CD4-positive, alpha-beta T cell (primary cell): ENCODE measurements at regions not wholly inside any gene's neighbourhood (a gene's known extent, or its start where the extent isn't known, plus 50 kb on each side); places are given as distances from the start of the nearest gene placed in this dataset.

Experiments
- ATAC-seq: fragments of 200-7000 bp; cut with Tn5 transposase; one replicate; pipeline ENCODE4 v1.10.0; 2022; ENCODE audit warnings: mild to moderate bottlenecking; ENCODE audit not compliant: poor library complexity
- CTCF ChIA-PET: fragments of 350-600 bp; sonication (Branson Sonifier 250); formaldehyde crosslinking; loops from one replicate; lab custom pipeline; 2021; ENCODE audit warnings: antibody characterized with exemption, inconsistent platforms; lab: Charles Lee
- POLR2A ChIA-PET: fragments of 350-600 bp; sonication (Branson Sonifier 250); formaldehyde crosslinking; loops from one replicate; lab custom pipeline; 2021; ENCODE audit warnings: antibody characterized with exemption, inconsistent platforms; lab: Charles Lee
- DNase-seq, 14 experiments: peaks; one replicate each; pipeline ENCODE4 v3.0.0-alpha.2; 2013 to 2020; ENCODE audit warnings: mixed read lengths in 2 of 14
- H3K27ac ChIP-seq, 2 donors: one replicate each; pipeline versions ENCODE4 v1.5.1 to v1.7.0; 2013; ENCODE audit warnings: low read length in 2 of 2, low read depth in 1 of 2, mild to moderate bottlenecking in 1 of 2
- H3K27me3 ChIP-seq, 2 experiments: 1 replicate in 1 of 2; 2 replicates in 1 of 2; pipeline versions ENCODE4 v1.6.1 to v1.7.0; 2013; ENCODE audit warnings: low read length in 2 of 2, control low read depth in 1 of 2, mild to moderate bottlenecking in 1 of 2, moderate library complexity in 1 of 2; ENCODE audit not compliant: insufficient read depth in 2 of 2, control insufficient read depth in 1 of 2
- H3K36me3 ChIP-seq: one replicate; pipeline ENCODE4 v1.6.1; 2013; ENCODE audit warnings: low read length, control low read depth; ENCODE audit not compliant: insufficient read depth
- H3K4me1 ChIP-seq: one replicate; pipeline ENCODE4 v1.6.1; 2013; ENCODE audit warnings: low read length, control low read depth; ENCODE audit not compliant: insufficient read depth
- H3K4me3 ChIP-seq: one replicate; pipeline ENCODE4 v1.5.1; 2013; ENCODE audit warnings: mild to moderate bottlenecking, low read length, moderate library complexity
- H3K9me3 ChIP-seq, 2 experiments: 1 replicate in 1 of 2; 2 replicates in 1 of 2; pipeline versions ENCODE4 v1.6.1 to v1.7.0; 2013; ENCODE audit warnings: low read length in 2 of 2, mild to moderate bottlenecking in 2 of 2, control low read depth in 1 of 2, moderate library complexity in 1 of 2; ENCODE audit not compliant: control insufficient read depth in 1 of 2, insufficient read depth in 1 of 2
- H3K27ac Mint-ChIP-seq: one replicate; pipeline ENCODE4 v1.8.0; 2020; ENCODE audit warnings: mixed read lengths
- H3K27me3 Mint-ChIP-seq: one replicate; pipeline ENCODE4 v1.8.0; 2021; ENCODE audit warnings: mixed read lengths
- H3K36me3 Mint-ChIP-seq: one replicate; pipeline ENCODE4 v1.8.0; 2021; ENCODE audit warnings: low read depth, mixed read lengths
- H3K4me1 Mint-ChIP-seq: one replicate; pipeline ENCODE4 v1.8.0; 2021; ENCODE audit warnings: low read depth, mixed read lengths
- H3K4me3 Mint-ChIP-seq: one replicate; pipeline ENCODE4 v1.8.0; 2020; ENCODE audit warnings: mild to moderate bottlenecking, mixed read lengths
- H3K9me3 Mint-ChIP-seq: one replicate; pipeline ENCODE4 v1.8.0; 2020; ENCODE audit warnings: mixed read lengths
- CTCF ChIP-seq: fragments of 200-600 bp; IDR thresholded peaks from one replicate; pipeline ENCODE4 v1.8.0; 2022; ENCODE audit warnings: antibody characterized with exemption, mild to moderate bottlenecking
- intact Hi-C, 2 experiments: fragments of 100-400 bp; cut with DNase I in 1 of 2; cut with micrococcal nuclease in 1 of 2; formaldehyde crosslinking; loops; one replicate each; pipeline versions ENCODE4 v1.15.1 to v1.9.0; 2023 to 2025; cut with DNase I, micrococcal nuclease

- H3K4me1 ChIP-seq: no peaks in the 10 kb centered on the region
- intact Hi-C loops: no loop called here
- TF ChIP-seq CTCF: no peak
- Mint-ChIP-seq H3K9me3 (peaks cover 8% of the 10 kb centered on the region), H3K27me3 (no peaks in the 10 kb centered on the region), H3K27ac (no peak overlapping the region), H3K4me3 (no peak overlapping the region), H3K36me3 (no peaks in the 10 kb centered on the region), H3K4me1 (no peaks in the 10 kb centered on the region)
- ATAC-seq (no peak), DNase-seq (no peak)
- peaks cover 0 to 9% of the 10 kb centered on the region in 2 experiments for H3K9me3 ChIP-seq
- no peak overlapping the region for H3K4me3 ChIP-seq
- ChIA-PET POLR2A (no interaction called here), CTCF (no interaction called here)
- no peaks in the 10 kb centered on the region for H3K36me3 ChIP-seq
- H3K27me3 ChIP-seq: no peaks in the 10 kb centered on the region
- H3K27ac ChIP-seq: no peak overlapping the region
These were observed 309.0 kb upstream of the CDH2 start for GRCh38 chr18:28485918-28486317.

- Histone ChIP-seq H3K4me1 (no peaks in the 10 kb centered on the region), H3K27ac (no peak overlapping the region), H3K9me3 (peaks cover 0 to 12% of the 10 kb centered on the region in 2 experiments), H3K36me3 (no peaks in the 10 kb centered on the region), H3K27me3 (no peaks in the 10 kb centered on the region), H3K4me3 (no peak overlapping the region)
- intact Hi-C loops: no loop called here
- H3K36me3 Mint-ChIP-seq: no peaks in the 10 kb centered on the region
- TF ChIP-seq CTCF: no peak
- H3K4me1 Mint-ChIP-seq: no peaks in the 10 kb centered on the region
- H3K4me3 Mint-ChIP-seq: no peak overlapping the region
- H3K27ac Mint-ChIP-seq: no peak overlapping the region
- no peaks in the 10 kb centered on the region for H3K27me3 Mint-ChIP-seq
- no peak for ATAC-seq
- ChIA-PET CTCF (no interaction called here), POLR2A (no interaction called here)
- H3K9me3 Mint-ChIP-seq: peaks cover 8% of the 10 kb centered on the region
- no peak for DNase-seq
These were observed 308.4 kb upstream of the CDH2 start for GRCh38 chr18:28485210-28485801.

GRCh38 chr18:28478531-28478930 is 301.6 kb upstream of the CDH2 start:
- Histone ChIP-seq H3K27me3 (no peaks in the 10 kb centered on the region), H3K36me3 (no peaks in the 10 kb centered on the region), H3K4me1 (no peaks in the 10 kb centered on the region), H3K4me3 (no peak overlapping the region), H3K9me3 (peaks cover 7 to 17% of the 10 kb centered on the region in 2 experiments), H3K27ac (no peak overlapping the region)
- intact Hi-C loops: loop anchor here in 1 of 2 experiments (10.0 kb wide), 1 partner anchor 56 kb away; no protein-coding TSS in a partner anchor
- CTCF ChIA-PET: no interaction called here
- DNase-seq: no peak
- Mint-ChIP-seq H3K27ac (no peak overlapping the region), H3K27me3 (no peaks in the 10 kb centered on the region), H3K4me3 (no peak overlapping the region), H3K36me3 (no peaks in the 10 kb centered on the region), H3K9me3 (peaks cover 10% of the 10 kb centered on the region), H3K4me1 (no peaks in the 10 kb centered on the region)
- no peak for ATAC-seq
- TF ChIP-seq CTCF: no peak
- POLR2A ChIA-PET: no interaction called here
